IMR-90 (cell line): ENCODE measurements at regions not wholly inside any gene's neighbourhood (a gene's known extent, or its start where the extent isn't known, plus 50 kb on each side); places are given as distances from the start of the nearest gene placed in this dataset.

ENCODE experiments used
- CTCF ChIP-seq: conservative IDR thresholded peaks from 2 replicates; pipeline ENCODE4 v1.5.1; 2012; ENCODE audit warnings: mild to moderate bottlenecking, low read depth, low read length, improper control_type of control experiment
- POLR2A ChIP-seq: IDR thresholded peaks from 2 replicates; pipeline ENCODE4 v1.6.1; 2012; ENCODE audit warnings: mild to moderate bottlenecking, low read depth, low read length
- RAD21 ChIP-seq: IDR thresholded peaks from 2 replicates; pipeline ENCODE4 v1.6.1; 2012; ENCODE audit warnings: low read length, improper control_type of control experiment
- RCOR1 ChIP-seq: IDR thresholded peaks from 2 replicates; pipeline ENCODE4 v1.6.1; 2012; ENCODE audit warnings: mild to moderate bottlenecking, low read length, improper control_type of control experiment; ENCODE audit not compliant: insufficient replicate concordance
- RFX5 ChIP-seq: IDR thresholded peaks from 2 replicates; pipeline ENCODE4 v1.8.0; 2012; ENCODE audit warnings: low read depth, mild to moderate bottlenecking, low read length, moderate library complexity
- SMC3 ChIP-seq: fragments of 150-350 bp; IDR thresholded peaks from 2 replicates; pipeline ENCODE4 v1.6.1; 2016; ENCODE audit warnings: low read depth, mild to moderate bottlenecking, antibody characterized with exemption, low read length, moderate library complexity

- TF ChIP-seq SMC3: no peak
- no peak for TF ChIP-seq RFX5
- TF ChIP-seq RAD21: no peak
- TF ChIP-seq CTCF: no peak
- TF ChIP-seq POLR2A: no peak
- TF ChIP-seq RCOR1: no peak
Measured at GRCh38 chr21:31589820-31590219, 69.7 kb upstream of the SOD1 start.
